ENCODE measurements at regions not wholly inside any gene's neighbourhood (a gene's known extent, or its start where the extent isn't known, plus 50 kb on each side); places are given as distances from the start of the nearest gene placed in this dataset.

DNA sequence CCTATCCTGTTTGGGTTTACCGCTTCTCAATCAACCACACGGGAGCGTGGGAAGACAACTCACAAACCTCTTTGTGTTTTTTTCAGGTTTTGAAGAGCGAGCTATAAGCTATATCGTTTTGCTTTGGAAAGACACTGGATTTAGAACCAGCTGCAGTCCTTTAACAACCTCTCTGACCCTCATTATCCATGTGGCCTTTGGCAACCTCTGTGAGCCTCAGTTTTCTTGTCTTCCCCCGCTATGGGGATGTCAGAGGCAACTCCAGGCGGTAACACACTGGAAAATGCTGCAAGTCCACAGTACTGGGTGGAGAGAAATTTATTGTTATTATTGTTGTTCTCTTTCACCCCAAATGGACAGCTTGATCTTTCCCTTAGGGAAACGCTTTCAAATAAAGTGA, 100.0 kb downstream of the ETS2 start:
- Histone ChIP-seq H3K56ac (ENCODE audit: insufficient read length, low read depth, low read length) (no peak overlapping the region), H3K9ac (ENCODE audit: extremely low read depth, insufficient read length, low read length) (no peak overlapping the region), H2AK5ac (ENCODE audit: insufficient read length, low read length) (no peak overlapping the region), H3K79me1 (ENCODE audit: insufficient read depth, low read depth, low read length, poor library complexity, severe bottlenecking) (no peaks in the 10 kb centered on the region), H2BK12ac (ENCODE audit: insufficient read length, low read depth, low read length) (no peak overlapping the region), H4K20me1 (ENCODE audit: control insufficient read depth, insufficient read depth, insufficient read length) (no peaks in the 10 kb centered on the region), H3K18ac (ENCODE audit: insufficient read length, low read depth, low read length) (no peak overlapping the region), H2BK15ac (ENCODE audit: low read depth, low read length) (no peak overlapping the region), H4K8ac (replicated peaks; ENCODE audit: insufficient read length, low read depth, low read length) (no peak overlapping the region), H3K4me1 (ENCODE audit: insufficient read depth, low read length) (peaks cover 2% of the 10 kb centered on the region; the same call in 1 of the 2 replicates), H3K4me2 (ENCODE audit: insufficient read depth, insufficient read length, low read length) (no peak overlapping the region), H4K91ac (ENCODE audit: insufficient read length, low read depth, low read length) (no peak overlapping the region), H2BK20ac (ENCODE audit: low read depth, low read length, poor library complexity, severe bottlenecking) (no peak overlapping the region), H3K9me3 (ENCODE audit: control insufficient read depth, low read depth, low read length) (no peaks in the 10 kb centered on the region), H4K5ac (ENCODE audit: insufficient read length, low read depth, low read length) (no peak overlapping the region), H3K79me2 (ENCODE audit: insufficient read depth, low read length) (no peaks in the 10 kb centered on the region), H3T11ph (ENCODE audit: low read length) (no peak overlapping the region), H3K14ac (ENCODE audit: insufficient read depth, low read length) (no peak overlapping the region), H3K23me2 (ENCODE audit: insufficient read length, low read depth, low read length, poor library complexity, severe bottlenecking) (no peaks in the 10 kb centered on the region), H3K4ac (ENCODE audit: low read depth, low read length) (no peak overlapping the region), H2AFZ (ENCODE audit: low read length) (no peak overlapping the region), H3K23ac (ENCODE audit: insufficient read length, low read depth, low read length) (no peak overlapping the region), H2BK5ac (ENCODE audit: insufficient read length, low read length) (no peak overlapping the region), H3K27ac (ENCODE audit: insufficient read length, low read depth, low read length) (no peak overlapping the region), H3K27me3 (ENCODE audit: insufficient read depth, low read length) (no peaks in the 10 kb centered on the region), H2BK120ac (ENCODE audit: low read depth, low read length, poor library complexity, severe bottlenecking) (no peak overlapping the region)
- H3K27me3 Mint-ChIP-seq (ENCODE audit: low read depth) = peaks cover 6% of the 10 kb centered on the region
- H3K27ac Mint-ChIP-seq = no peak overlapping the region
- WGBS (ENCODE audit: extremely low coverage, insufficient read length, low lambda C conversion rate) = no CpG with 5 or more reads among the region's 8 CpGs
- TF ChIP-seq, protein P1, sequence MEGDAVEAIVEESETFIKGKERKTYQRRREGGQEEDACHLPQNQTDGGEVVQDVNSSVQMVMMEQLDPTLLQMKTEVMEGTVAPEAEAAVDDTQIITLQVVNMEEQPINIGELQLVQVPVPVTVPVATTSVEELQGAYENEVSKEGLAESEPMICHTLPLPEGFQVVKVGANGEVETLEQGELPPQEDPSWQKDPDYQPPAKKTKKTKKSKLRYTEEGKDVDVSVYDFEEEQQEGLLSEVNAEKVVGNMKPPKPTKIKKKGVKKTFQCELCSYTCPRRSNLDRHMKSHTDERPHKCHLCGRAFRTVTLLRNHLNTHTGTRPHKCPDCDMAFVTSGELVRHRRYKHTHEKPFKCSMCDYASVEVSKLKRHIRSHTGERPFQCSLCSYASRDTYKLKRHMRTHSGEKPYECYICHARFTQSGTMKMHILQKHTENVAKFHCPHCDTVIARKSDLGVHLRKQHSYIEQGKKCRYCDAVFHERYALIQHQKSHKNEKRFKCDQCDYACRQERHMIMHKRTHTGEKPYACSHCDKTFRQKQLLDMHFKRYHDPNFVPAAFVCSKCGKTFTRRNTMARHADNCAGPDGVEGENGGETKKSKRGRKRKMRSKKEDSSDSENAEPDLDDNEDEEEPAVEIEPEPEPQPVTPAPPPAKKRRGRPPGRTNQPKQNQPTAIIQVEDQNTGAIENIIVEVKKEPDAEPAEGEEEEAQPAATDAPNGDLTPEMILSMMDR (conservative IDR thresholded peaks at IDR 0.05) = no peak
- peaks cover 28 to 30% of the 10 kb centered on the region in 2 experiments for H3K4me1 Mint-ChIP-seq
- no peak for DNase-seq
- H3K9me3 Mint-ChIP-seq = peaks cover 0 to 2% of the 10 kb centered on the region in 2 experiments; a peak in 2 of 5 replicates
- H3K36me3 Mint-ChIP-seq (ENCODE audit: insufficient read depth in 1 of 3, low read depth in 3 of 3) = peaks cover 0 to 5% (median 0%) of the 10 kb centered on the region in 3 experiments; a peak in 2 of 7 replicates
- no peak overlapping the region for H3K4me3 Mint-ChIP-seq
